ENCODE measurements at regions not wholly inside any gene's neighbourhood (a gene's known extent, or its start where the extent isn't known, plus 50 kb on each side); places are given as distances from the start of the nearest gene placed in this dataset.

- Histone ChIP-seq H3K4me3 (ENCODE audit: low read depth, low read length) (no peak overlapping the region), H3K36me3 (ENCODE audit: control insufficient read depth, insufficient read depth, low read length) (no peaks in the 10 kb centered on the region), H3K27me3 (ENCODE audit: control insufficient read depth, insufficient read depth, low read length) (no peaks in the 10 kb centered on the region)
- no peak for TF ChIP-seq CTCF (IDR thresholded peaks at IDR 0.05; ENCODE audit: insufficient read depth, low read length, poor library complexity, severe bottlenecking)
- DNase-seq (ENCODE audit: low read depth): no peak
Observed at GRCh38 chrX:40474645-40475044, 106.1 kb upstream of the ATP6AP2 start.

DNA sequence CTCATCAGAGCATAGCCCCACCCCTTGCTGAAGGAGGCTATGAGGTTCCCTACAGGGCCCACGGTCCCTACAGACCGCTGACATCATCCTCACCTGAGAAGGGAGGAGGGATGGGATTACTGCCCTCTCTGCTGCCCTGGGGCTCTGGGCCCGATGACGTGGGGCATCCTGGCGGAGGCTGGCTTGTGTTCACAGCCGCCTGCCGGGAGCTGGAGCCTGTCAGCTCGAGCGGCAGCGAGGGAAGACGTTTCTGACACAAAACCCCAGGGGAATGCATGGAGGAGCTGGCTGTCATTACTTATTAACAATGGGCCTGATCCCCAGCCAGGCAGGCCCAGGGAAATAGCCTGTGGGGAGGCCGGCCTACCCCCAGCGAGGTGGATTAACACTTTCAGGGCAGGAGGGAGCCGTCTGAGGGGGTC is 106.6 kb upstream of the ATP6AP2 start:
- no peak for TF ChIP-seq CTCF (IDR thresholded peaks at IDR 0.05; ENCODE audit: insufficient read depth, low read length, poor library complexity, severe bottlenecking)
- Histone ChIP-seq H3K36me3 (ENCODE audit: control insufficient read depth, insufficient read depth, low read length) (no peaks in the 10 kb centered on the region), H3K4me3 (ENCODE audit: low read depth, low read length) (no peak overlapping the region), H3K27me3 (ENCODE audit: control insufficient read depth, insufficient read depth, low read length) (no peaks in the 10 kb centered on the region)
- DNase-seq (ENCODE audit: low read depth): peak; percentile 50

DNA sequence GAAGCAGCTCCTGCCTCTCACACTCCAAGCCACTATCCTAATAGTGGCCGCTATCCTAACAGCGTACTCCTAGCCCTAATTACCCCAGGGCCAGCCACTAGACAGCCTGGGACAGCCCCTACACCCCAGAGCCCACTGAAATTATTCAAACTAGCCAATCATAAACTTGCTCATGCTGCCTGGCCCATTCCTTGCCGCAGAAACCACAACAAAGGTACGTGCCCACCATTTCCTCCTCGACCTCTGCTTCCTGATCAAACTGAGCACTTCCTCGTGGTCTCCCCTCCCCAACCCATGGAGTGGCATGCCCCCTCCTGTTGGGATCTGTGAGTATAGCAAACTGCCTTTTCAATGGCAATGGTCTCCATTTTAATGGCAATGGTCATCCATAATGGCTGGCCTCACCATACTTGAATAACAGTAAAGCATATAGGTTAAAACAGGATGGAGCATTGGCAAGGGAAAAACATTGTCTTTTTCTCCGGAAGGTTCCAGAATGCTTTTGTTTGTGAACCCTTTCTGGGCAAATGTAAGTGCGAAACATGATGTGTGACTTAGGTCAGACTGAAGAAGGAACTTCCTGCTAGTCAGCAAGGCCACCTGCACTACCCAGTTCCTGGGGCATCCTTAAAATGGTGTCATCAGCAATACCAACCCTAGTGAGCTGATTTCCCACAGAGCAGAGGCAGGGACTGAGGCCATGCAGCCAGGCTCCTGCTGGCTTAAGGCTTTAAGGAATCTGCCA is 107.1 kb upstream of the ATP6AP2 start:
- Histone ChIP-seq H3K4me3 (ENCODE audit: low read depth, low read length) (no peak overlapping the region), H3K36me3 (ENCODE audit: control insufficient read depth, insufficient read depth, low read length) (no peaks in the 10 kb centered on the region), H3K27me3 (ENCODE audit: control insufficient read depth, insufficient read depth, low read length) (no peaks in the 10 kb centered on the region)
- no peak for DNase-seq (ENCODE audit: low read depth)
- no peak for TF ChIP-seq CTCF (IDR thresholded peaks at IDR 0.05; ENCODE audit: insufficient read depth, low read length, poor library complexity, severe bottlenecking)

DNA sequence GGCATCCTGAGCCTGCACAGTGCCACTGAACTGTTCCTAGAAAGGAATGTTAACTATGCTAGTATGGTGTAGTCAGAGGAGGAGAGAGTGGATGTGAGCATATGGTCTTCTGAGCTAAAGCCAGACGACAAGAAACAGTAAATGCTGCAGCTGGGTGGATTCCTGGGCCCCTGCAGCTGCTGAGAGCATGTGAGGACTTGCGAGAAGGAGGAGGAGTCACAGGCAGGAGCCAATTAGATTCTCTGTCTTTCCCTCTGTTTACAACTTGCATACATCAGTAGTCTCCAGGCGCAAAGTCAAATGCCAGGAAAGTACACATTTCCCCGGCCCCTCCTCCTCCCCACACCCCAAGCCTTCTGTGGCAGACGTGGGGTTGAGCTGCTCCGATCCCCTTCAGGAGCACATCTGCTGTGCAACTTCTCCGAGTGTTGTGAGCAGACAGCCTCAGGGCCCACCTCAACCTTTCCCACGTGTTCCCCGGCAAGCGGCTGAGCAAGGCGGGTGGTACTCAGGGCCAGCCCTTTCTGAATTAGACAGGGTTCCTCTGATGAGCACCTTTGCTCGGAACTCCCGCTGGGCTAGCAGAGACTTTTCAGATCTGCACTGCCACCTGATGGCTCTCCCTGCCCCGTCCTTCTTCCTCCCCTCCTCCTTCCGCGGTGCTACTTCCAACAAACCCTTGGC is 108.7 kb upstream of the ATP6AP2 start:
- Histone ChIP-seq H3K36me3 (ENCODE audit: control insufficient read depth, insufficient read depth, low read length) (no peaks in the 10 kb centered on the region), H3K4me3 (ENCODE audit: low read depth, low read length) (no peak overlapping the region), H3K27me3 (ENCODE audit: control insufficient read depth, insufficient read depth, low read length) (no peaks in the 10 kb centered on the region)
- peak; percentile 33 for TF ChIP-seq CTCF (IDR thresholded peaks at IDR 0.05; ENCODE audit: insufficient read depth, low read length, poor library complexity, severe bottlenecking)
- DNase-seq (ENCODE audit: low read depth): peak; percentile 58

GRCh38 chrX:40470830-40471429 is 109.8 kb upstream of the ATP6AP2 start:
- no peak for TF ChIP-seq CTCF (IDR thresholded peaks at IDR 0.05; ENCODE audit: insufficient read depth, low read length, poor library complexity, severe bottlenecking)
- DNase-seq (ENCODE audit: low read depth): no peak

More at GRCh38 chrX:40470830-40471429, 109.8 kb upstream of the ATP6AP2 start:
- H3K27me3 ChIP-seq (ENCODE audit: control insufficient read depth, insufficient read depth, low read length): no peaks in the 10 kb centered on the region
- no peaks in the 10 kb centered on the region for H3K36me3 ChIP-seq (ENCODE audit: control insufficient read depth, insufficient read depth, low read length)
- no peak overlapping the region for H3K4me3 ChIP-seq (ENCODE audit: low read depth, low read length)
